VCaP (cell line): ENCODE measurements at regions not wholly inside any gene's neighbourhood (a gene's known extent, or its start where the extent isn't known, plus 50 kb on each side); places are given as distances from the start of the nearest gene placed in this dataset.

ENCODE experiments used
- H3K27ac ChIP-seq: fragments of 450-650 bp; 2 replicates; pipeline ENCODE4 v1.5.1; 2017
- TF ChIP-seq, protein P1 (sequence below): fragments of 450-650 bp; conservative IDR thresholded peaks from 2 replicates; pipeline ENCODE4 v1.5.1; 2017; ENCODE audit warnings: mild to moderate bottlenecking, moderate library complexity

DNA sequence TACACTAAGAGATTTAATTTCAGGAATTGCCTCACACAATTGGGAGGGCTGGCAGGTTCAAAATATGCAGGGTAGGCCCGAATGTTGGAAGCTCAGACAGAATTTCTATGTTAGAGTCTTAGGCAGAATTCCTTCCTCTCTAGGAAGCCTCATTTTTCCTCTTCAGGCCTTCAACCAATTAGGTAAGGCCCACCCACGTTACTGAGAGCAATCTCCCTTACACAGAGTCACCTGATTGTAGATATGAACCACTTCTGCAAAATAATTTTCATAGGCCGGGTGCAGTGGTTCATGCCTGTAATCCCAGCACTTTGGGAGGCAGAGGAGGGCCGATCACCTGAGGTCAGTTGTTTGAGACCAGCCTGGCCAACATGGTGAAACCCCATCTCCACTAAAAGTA, 50.2 kb upstream of the HIVEP1 start:
- no peak overlapping the region for H3K27ac ChIP-seq
- TF ChIP-seq, protein P1, sequence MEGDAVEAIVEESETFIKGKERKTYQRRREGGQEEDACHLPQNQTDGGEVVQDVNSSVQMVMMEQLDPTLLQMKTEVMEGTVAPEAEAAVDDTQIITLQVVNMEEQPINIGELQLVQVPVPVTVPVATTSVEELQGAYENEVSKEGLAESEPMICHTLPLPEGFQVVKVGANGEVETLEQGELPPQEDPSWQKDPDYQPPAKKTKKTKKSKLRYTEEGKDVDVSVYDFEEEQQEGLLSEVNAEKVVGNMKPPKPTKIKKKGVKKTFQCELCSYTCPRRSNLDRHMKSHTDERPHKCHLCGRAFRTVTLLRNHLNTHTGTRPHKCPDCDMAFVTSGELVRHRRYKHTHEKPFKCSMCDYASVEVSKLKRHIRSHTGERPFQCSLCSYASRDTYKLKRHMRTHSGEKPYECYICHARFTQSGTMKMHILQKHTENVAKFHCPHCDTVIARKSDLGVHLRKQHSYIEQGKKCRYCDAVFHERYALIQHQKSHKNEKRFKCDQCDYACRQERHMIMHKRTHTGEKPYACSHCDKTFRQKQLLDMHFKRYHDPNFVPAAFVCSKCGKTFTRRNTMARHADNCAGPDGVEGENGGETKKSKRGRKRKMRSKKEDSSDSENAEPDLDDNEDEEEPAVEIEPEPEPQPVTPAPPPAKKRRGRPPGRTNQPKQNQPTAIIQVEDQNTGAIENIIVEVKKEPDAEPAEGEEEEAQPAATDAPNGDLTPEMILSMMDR, result no peak

DNA sequence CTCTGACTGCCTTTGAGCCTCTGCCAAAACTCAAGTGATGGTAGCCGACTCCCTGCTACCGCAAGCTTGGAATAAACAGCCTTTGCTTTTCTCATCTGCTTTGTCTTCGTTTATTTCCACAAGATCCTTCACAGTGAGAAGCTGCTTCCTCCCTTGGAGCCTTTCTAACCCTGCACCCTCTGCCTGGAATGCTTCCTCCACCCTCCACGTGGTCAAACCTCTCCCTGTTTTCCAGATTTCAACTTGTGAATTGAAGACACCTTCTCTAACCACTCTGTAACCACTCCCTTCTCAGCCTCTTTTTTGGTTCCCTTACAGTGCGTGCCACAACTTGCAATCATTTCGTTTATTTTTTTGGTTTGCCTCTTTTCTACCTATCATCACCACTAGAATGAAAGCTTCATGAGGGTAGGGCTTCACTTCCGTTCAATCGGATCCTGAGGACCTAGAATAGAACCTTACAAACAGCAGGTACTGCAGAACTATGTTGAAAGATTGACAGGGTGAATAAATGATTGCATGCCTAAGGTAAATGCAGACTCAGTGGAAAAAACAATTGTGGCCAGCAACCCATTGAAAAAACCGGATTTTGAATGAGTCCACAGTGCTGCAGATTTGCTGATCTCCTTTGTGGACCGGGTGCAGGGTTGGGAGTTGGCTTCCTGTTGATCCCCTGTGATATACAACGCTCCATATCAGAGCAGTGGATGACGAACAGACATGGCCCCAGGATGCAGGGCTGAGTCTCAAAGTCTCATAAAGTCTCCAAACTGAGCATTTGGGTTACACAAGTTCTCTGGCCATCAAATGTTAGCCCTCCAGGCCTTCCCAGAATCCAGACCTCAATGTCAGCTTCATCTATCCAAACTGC, 51.0 kb upstream of the HIVEP1 start:
- H3K27ac ChIP-seq, result no peak overlapping the region
- TF ChIP-seq, protein P1, result no peak

DNA sequence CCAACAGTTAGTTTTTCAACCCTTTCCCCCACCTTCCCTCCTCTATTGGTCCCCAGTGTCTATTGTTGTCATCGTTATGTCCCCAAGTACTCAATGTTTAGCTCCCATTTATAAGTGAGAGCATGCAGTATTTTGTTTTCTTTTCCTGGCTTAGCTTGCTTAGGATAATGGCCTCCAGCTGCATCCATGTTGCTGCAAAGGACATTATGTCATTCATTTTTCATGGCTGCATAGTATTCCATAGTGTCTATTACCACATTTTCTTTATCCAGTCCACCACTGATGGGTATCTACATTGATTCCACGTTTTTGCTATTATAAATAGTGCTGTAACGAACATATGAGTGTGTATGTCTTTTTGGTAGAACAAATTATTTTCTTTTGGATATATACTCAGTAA, 55.3 kb upstream of the HIVEP1 start:
- H3K27ac ChIP-seq, result no peak overlapping the region
- TF ChIP-seq, protein P1, result no peak

DNA sequence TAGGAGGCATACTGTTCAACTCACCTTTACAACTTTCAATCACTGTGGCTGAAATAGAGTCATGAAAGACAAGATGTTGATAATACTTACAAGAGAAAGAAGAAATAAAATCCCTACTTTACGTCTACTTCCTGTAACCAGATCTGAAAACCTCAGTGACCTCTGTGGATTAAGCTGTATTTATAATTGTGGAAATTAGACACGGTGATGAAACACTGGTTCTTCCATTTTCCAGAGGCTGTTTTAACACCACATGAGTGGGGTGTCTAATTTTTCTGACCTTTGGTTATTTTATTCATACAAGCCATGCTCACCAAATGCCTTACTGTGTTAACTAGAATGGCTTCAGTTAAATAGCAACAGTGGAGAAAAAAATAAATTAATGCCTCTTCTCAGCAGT, 58.5 kb upstream of the HIVEP1 start:
- TF ChIP-seq, protein P1, result no peak
- no peak overlapping the region for H3K27ac ChIP-seq

DNA sequence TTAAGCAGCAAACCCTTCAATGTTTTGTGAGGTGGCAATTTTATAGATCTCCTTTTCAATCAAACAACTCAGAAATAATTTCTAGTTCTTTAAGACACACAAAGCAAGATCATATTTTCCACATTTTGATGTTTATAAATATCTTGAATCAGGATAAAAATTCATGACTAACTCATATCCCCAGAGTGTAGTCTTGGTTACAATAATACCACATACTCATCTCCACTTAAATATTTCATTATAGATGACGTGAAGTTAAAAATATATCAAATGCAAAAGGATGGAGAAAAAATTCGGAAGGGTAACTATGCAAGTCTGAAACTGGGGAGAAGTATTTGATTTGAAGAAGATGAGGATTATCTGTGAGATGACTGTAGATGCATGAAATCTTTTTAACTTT, 59.8 kb upstream of the HIVEP1 start:
- TF ChIP-seq, protein P1, result no peak

DNA sequence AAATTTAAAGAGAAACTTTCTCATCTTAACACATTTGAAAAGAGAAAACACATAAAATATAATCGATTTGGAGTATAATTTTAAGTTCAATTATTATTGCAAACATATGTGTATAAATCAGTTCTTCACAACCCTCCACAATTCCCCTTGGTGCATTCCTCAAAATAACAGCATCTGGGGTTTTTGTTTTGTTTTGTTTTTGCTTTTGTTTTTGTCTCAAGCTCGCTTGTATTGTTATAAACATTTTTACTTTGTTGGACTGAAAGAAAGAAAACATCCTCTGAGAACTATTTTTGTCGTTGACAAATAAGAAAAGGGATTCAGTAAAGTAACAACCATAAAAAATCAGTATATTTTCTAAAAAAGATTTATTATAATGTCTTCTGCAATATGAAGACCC, 60.2 kb upstream of the HIVEP1 start:
- H3K27ac ChIP-seq, result no peak overlapping the region
- TF ChIP-seq, protein P1, result no peak

More for the DNA sequence above, 59.8 kb upstream of the HIVEP1 start:
- H3K27ac ChIP-seq, result no peak overlapping the region

DNA sequence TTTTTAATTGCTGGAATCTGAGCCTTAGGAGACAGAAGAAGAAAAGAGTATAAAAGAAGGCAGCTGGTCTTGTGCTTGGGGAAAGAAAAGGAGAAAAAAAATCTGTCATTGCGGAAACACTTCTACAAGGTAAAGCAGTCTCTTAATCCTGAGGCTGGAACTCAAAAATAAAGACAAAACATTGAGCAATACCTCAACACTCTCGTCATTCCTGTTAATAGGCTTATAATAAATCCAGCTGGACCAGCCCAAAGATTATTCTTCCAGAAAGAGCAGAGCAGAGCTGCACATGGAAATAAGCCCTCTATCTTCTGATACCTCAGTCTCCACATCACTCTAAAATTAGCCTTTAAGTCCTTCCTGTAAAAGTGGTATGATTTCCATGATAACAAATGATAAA, 62.0 kb upstream of the HIVEP1 start:
- TF ChIP-seq, protein P1, result no peak
- no peak overlapping the region for H3K27ac ChIP-seq
